Left renal cortex interstitium (tissue), 4 donors: ENCODE measurements at regions not wholly inside any gene's neighbourhood (a gene's known extent, or its start where the extent isn't known, plus 50 kb on each side); places are given as distances from the start of the nearest gene placed in this dataset.
A peak's percentile ranks its signal among the peaks of the same experiment; 100 is the strongest.
"Not testable (repeated sequence)": the region's sequence is repeated elsewhere in the genome, so short reads cannot be mapped to it uniquely, and the experiment has no call there.

Source experiments
- DNase-seq, 4 donors: peaks; one replicate each; pipeline ENCODE4 v3.0.0-alpha.2; 2013; ENCODE audit warnings: low read depth in 4 of 4, low spot score in 2 of 4, missing footprints in 1 of 4

DNA sequence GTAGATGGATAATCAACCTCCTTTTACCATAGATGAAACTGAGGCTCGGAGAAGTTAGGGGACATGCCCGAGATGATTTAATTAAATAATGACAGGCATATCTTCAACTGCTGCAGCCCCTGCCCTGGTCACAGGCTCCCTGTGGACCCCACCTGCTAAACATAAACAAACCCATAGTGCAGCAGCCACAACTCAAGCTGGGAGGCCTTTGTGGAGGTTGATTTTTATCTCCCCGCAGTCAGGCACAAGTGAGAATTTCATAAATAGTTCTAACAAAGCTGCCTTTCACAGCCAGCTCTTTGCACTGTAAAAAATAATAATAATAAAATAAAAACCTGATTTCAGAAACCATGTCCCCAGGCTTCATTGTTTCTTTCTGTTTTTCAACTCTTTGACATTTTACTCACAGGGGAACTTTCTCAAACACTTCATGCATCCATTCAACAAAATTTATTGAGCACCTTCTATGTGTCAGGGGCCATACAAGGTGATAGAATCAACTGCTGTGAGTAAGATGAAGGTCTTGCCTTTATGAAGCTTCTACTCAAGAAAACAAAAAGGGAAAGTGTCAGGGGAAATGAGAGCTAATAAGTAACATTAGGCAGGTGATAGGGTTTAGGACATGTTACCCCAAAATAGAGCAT lies 393.6 kb upstream of the PROK2 start:
- DNase-seq = no peak

GRCh38 chr3:72177075-72178050 lies 392.4 kb upstream of the PROK2 start:
- DNase-seq = peak in 2 of 4 donors; percentile 47 to 50

DNA sequence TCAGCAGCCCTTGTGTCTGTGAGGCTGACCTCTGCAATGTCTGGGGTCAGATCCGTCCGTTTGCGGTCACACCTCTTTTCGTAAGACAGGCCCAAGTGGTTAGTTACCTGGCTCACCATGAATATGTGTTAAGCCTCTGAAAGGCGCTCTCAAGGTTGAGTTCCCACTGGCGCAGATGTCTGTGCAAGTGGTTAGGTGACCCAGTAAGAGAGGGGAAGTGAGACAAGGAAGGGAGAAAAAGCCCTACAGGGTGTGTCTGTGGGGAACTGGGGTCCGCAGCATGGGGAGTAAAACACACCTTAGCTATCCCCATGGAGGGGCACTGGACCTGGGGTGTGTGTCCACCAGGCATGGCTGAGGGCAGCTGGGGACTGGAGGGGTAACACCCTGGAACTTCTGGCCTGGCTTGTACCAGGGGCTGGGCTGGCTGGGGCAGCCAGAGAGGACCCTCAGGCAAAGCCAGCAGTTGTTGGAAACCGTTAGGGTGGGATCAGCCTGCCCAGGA lies 391.6 kb upstream of the PROK2 start:
- no peak for DNase-seq

- no peak for DNase-seq
These were observed 390.4 kb upstream of the PROK2 start for GRCh38 chr3:72175296-72175858.

- no peak for DNase-seq
These were observed 389.9 kb upstream of the PROK2 start for GRCh38 chr3:72174890-72175289.

GRCh38 chr3:72174040-72174439 lies 389.1 kb upstream of the PROK2 start:
- DNase-seq = no peak

- DNase-seq = no peak
These were observed 387.0 kb upstream of the PROK2 start for GRCh38 chr3:72171946-72172345.

DNA sequence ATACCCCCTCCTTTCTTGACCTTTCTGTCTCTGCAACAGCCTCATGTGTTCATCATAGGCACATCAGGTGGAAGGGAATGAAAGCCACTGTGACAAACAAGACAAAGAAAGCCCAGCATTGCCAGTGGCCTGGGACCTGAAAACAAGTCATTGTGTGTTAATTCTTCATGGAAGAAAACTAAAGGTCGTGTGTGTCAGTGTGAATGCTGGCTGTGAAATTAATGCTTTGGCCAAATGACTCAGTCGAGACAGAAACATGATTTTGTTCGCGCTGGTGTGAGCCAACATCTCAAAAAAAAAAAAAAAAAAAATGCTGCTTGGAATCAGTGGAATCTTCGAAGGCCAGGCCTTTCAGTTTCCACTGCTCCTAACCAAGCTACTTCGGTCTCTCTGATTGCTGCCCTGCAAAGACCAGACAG lies 386.5 kb upstream of the PROK2 start:
- no peak for DNase-seq

- DNase-seq = no peak
These were observed 384.9 kb upstream of the PROK2 start for GRCh38 chr3:72169561-72170472.

GRCh38 chr3:72169120-72169519 lies 384.2 kb upstream of the PROK2 start:
- no peak for DNase-seq

DNA sequence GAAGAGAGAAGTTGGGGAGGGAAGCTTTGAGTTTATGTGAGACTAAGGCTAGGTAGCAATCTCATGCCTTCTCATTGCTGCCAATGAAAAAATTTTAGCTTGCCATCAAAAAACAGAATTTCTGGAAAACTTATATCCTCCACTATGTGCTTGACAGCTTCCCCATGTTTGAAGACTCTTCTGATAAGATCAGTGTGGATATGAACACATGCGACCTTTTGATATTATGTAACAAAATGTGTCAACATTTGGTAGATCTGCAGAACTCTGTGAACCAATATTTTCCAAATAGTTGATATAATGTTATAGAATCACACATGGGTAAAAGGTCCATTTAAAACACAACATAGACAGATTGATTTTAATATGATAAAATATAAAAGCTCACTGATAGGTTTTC lies 380.9 kb upstream of the PROK2 start:
- DNase-seq = no peak

- no peak for DNase-seq
These were observed 380.4 kb upstream of the PROK2 start for GRCh38 chr3:72165317-72165716.

- DNase-seq = no peak
These were observed 379.7 kb upstream of the PROK2 start for GRCh38 chr3:72164635-72164978.

GRCh38 chr3:72163809-72164634 lies 379.1 kb upstream of the PROK2 start:
- no peak for DNase-seq

DNA sequence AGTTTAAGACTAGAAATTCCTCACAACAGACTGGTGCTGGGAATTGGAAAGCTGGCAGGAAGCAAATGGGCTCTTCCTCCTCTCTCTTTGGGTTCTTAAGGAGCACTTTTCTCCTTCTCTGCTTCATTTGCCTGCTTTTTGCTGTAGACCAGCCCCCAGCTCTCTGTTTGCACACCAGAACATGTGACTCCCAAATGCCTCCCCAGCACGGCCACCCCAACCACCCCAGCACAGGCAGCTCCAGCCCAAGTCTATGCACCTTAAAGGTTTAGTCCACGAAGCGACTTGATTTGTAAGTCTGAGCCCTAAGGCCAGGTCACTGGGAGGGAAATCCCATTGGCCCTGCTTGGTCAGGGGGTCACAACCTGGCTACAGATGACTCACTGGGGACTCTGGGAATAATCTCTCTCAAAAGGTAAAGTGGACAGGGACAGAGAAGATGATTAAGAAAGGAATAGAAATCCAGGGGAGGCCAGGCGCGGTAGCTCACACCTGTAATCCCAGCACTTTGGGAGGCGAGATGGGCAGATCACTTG lies 377.8 kb upstream of the PROK2 start:
- DNase-seq = no peak

- no peak for DNase-seq
These were observed 377.1 kb upstream of the PROK2 start for GRCh38 chr3:72161881-72162595.

DNA sequence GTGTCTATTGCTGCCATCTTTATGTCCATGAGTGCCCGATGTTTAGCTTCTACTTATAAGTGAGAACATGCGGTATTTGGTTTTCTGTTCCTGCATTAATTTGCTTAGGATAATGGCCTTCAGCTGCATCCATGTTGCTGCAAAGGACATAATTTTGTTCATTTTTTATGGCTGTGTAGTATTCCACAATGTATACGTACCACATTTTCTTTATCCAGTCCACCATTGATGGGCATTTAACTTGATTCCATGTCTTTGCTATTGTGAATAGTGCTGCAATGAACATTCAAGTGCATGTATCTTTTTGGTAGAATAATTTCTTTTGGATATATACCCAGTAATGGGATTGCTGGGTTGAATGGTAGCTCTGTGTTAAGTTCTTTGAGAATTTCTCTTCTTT lies 376.3 kb upstream of the PROK2 start:
- DNase-seq = not testable (repeated sequence)

- DNase-seq = no peak
These were observed 375.4 kb upstream of the PROK2 start for GRCh38 chr3:72160351-72160750.

GRCh38 chr3:72159487-72159886 lies 374.5 kb upstream of the PROK2 start:
- no peak for DNase-seq
